Kasumi-1 (cell line): ENCODE measurements at regions not wholly inside any gene's neighbourhood (a gene's known extent, or its start where the extent isn't known, plus 50 kb on each side); places are given as distances from the start of the nearest gene placed in this dataset.

Experiments used
- DNase-seq, 2 experiments: peaks; one replicate each; lab custom pipeline; 2025; lab: John Stamatoyannopoulos, UW

GRCh38 chr5:125205601-125206225, 459.3 kb upstream of the ZNF608 start:
- peak in 1 of 2 experiments; percentile 23 for DNase-seq

GRCh38 chr5:125207856-125208255, 461.4 kb upstream of the ZNF608 start:
- DNase-seq, result no peak

GRCh38 chr5:125209650-125210049, 463.2 kb upstream of the ZNF608 start:
- no peak for DNase-seq

- no peak for DNase-seq
Measured at GRCh38 chr5:125210242-125210947, 464.0 kb upstream of the ZNF608 start.

GRCh38 chr5:125214080-125214479, 467.6 kb upstream of the ZNF608 start:
- DNase-seq, result no peak

GRCh38 chr5:125215593-125215992, 469.2 kb upstream of the ZNF608 start:
- no peak for DNase-seq

- DNase-seq, result no peak
Measured at GRCh38 chr5:125219710-125220109, 473.3 kb upstream of the ZNF608 start.

- DNase-seq, result no peak
Measured at GRCh38 chr5:125220284-125220683, 473.8 kb upstream of the ZNF608 start.

GRCh38 chr5:125222597-125223240, 476.3 kb upstream of the ZNF608 start:
- no peak for DNase-seq

GRCh38 chr5:125225424-125225823, 479.0 kb upstream of the ZNF608 start:
- no peak for DNase-seq

GRCh38 chr5:125226825-125227224, 480.4 kb upstream of the ZNF608 start:
- DNase-seq, result no peak

- peak; percentile 13 to 52 for DNase-seq
Measured at GRCh38 chr5:125227333-125228095, 481.1 kb upstream of the ZNF608 start.

GRCh38 chr5:125228363-125229070, 482.1 kb upstream of the ZNF608 start:
- DNase-seq, result no peak

- DNase-seq, result no peak
Measured at GRCh38 chr5:125229556-125229955, 483.1 kb upstream of the ZNF608 start.

GRCh38 chr5:125232779-125233230, 486.4 kb upstream of the ZNF608 start:
- DNase-seq, result no peak

- no peak for DNase-seq
Measured at GRCh38 chr5:125233944-125234343, 487.5 kb upstream of the ZNF608 start.

GRCh38 chr5:125236007-125236406, 489.6 kb upstream of the ZNF608 start:
- no peak for DNase-seq

- DNase-seq, result no peak
Measured at GRCh38 chr5:125236981-125237380, 490.5 kb upstream of the ZNF608 start.

- no peak for DNase-seq
Measured at GRCh38 chr5:125244531-125244930, 498.1 kb upstream of the ZNF608 start.

- no peak for DNase-seq
Measured at GRCh38 chr5:125245216-125245615, 498.8 kb upstream of the ZNF608 start.

GRCh38 chr5:125249400-125249799, 503.0 kb upstream of the ZNF608 start:
- no peak for DNase-seq

GRCh38 chr5:125251703-125252102, 505.3 kb upstream of the ZNF608 start:
- DNase-seq, result no peak
